ENCODE measurements at regions not wholly inside any gene's neighbourhood (a gene's known extent, or its start where the extent isn't known, plus 50 kb on each side); places are given as distances from the start of the nearest gene placed in this dataset.
A peak's percentile ranks its signal among the peaks of the same experiment; 100 is the strongest.
"Not testable (repeated sequence)": the region's sequence is repeated elsewhere in the genome, so short reads cannot be mapped to it uniquely, and the experiment has no call there.

DNA sequence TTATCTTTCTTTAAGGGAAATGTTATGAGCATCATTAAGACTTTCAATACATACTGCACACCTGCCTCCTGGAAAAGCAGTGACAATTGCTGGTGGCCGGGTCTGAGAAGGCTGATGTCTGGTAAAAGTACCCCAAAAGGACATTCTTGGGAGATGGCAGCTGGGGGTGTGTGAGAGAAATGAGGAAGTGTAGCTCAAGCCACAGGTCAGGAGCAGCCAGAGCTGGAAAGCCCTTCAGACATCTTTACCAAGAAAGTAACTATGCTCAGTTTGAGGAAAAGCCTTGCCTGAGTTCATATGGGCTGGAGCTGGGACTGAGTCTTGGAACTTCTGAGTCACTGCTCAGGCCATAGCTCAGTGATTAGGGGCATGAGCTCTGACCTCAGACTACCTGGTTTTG is 94.7 kb upstream of the N4BP1 start:
- DNase-seq (ENCODE audit: low read depth in 2 of 3, low spot score in 1 of 3): no peak

DNA sequence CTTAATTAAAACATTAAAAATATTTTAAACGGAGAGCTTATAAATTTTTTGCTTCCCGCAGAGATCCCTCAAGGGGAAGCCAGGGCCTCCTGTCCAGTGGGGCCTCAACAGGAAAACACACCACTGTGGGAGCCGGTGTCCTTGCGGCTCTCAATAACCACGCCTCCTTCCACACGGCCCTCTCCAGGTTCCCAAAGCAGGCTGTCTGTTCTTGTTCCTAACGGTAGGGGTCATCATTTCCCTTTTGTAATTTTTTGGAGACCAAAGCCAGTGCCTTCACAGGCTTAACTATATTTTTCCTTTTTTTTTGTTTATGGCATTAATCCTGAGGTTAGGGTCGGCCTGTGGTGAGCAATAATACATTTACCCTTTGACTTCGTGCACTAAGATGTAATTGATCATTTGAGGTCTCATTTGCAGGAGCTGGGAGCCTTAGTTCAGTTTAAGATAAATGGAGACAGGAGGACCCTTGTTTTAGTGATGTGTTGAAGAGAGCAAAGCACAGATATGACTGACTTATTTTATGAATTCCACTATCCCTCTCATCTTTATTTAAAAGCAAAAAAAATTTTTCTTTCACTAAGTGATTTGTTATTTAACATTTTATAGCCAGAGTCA is 77.5 kb upstream of the N4BP1 start:
- peak; percentile 6 to 32 (median 10) for DNase-seq (ENCODE audit: low read depth in 2 of 3, low spot score in 1 of 3)

DNA sequence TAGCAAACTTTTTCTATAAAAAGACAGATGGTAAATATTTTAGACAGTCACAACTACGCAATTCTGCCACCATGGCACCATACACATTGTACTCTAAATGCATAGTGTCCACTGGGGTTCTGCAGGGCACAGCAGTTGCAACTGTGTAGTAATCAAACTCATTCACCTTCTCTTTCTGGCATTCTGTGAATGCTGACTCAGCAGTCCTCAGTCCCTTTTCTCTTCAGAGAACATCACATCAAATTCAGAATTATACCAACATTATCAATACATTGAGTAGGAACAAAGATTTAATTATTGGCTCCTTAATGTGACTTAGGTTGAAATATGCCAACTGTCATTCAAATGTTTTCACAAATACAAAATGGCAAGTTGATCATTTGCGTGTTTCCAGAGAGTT is 74.2 kb upstream of the N4BP1 start:
- no peak for DNase-seq (ENCODE audit: low read depth in 2 of 3, low spot score in 1 of 3)

DNA sequence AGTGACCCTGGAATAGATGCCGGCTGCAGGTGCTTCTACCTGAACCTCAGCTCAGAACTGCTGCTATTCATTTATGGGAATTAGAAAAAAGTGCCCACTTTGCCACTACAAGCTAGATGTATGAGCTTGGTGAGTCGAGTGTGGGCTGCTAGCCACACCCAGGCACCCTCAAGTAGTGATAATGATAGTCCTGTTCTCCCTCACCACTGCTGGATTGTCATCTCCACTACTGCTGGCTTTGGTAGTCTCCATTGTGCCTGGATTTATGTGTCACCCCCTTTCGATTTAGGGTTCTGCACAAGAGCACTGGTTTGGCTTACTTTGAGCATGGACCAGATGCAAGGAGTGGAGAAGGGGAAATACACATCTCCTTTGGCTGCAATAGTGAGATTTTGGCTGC is 73.0 kb upstream of the N4BP1 start:
- DNase-seq (ENCODE audit: low read depth in 2 of 3, low spot score in 1 of 3): no peak

DNA sequence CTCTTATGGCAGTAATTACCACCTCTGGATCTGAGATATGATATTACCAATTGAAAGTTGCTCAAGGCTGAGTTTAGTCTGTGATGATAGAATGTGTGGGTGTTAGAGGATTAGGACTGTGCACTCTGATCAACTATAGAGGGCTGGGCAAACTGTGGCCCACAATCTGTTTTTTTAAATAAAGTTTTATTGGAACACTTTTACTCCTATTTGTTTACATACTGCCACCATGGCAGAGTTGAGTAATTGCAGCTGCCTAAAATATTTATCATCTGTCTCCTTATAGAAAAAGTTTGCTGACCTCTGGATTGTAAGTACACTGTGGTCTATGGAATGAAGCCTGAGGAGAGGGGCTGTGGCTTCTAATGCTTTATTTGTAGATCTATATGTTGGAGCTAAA is 71.5 kb upstream of the N4BP1 start:
- DNase-seq (ENCODE audit: low read depth in 2 of 3, low spot score in 1 of 3): no peak

DNA sequence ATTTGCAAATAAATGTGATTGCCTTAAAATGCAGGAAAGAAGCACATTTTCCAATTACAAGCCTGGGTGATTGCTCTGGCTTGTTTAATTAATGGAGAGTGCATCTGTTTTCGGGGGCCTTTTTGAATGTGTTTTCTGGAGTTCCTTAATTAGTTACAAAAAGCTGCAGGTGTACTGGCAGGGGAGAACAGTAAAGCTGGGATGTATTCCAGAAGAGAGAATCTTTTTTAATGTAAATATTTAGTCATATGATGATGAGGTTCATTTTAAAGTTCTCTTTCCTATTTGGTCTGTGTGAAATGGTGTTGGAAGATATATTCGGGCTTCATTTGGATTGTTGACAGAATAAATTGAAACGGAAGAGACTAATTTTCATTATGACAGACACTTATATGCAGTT is 70.9 kb upstream of the N4BP1 start:
- DNase-seq (ENCODE audit: low read depth in 2 of 3, low spot score in 1 of 3): no peak

DNA sequence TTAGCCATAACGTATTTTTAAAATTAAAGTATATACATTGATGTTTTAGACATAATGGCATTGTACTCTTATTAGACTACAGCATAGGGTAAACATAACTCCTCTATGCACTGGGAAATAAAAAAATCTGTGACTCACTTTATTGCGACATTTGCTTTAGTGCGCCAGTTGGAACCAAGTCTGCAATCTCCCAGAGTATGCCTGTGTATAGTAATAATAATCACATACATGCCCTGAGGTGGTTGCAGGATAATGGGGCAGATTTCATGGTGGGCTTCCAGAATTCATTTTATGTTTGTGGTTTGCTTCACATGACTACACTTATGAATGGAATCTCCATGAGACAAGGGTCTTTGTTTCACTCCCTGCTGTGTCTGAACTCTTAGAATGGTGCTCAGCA is 66.9 kb upstream of the N4BP1 start:
- no peak for DNase-seq (ENCODE audit: low read depth in 2 of 3, low spot score in 1 of 3)

DNA sequence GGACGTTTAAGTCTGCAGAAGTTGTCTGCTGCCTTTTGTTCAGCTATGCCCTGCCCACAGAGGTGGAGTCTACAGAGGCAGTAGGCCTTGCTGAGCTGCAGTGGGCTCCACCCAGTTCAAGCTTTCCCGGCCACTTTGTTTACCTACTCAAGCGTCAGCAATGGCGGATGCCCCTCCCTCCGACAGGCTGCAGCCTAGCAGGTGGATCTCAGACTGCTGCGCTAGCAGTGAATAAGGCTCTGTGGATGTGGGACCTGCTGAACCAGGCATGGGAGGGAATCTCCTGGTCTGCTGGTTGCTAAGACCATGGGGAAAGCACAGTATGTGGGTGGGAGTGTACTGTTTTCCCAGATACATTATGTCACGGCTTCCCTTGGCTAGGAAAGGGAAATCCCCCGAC is 58.2 kb upstream of the N4BP1 start:
- not testable (repeated sequence) for DNase-seq (ENCODE audit: low read depth in 2 of 3, low spot score in 1 of 3)

DNA sequence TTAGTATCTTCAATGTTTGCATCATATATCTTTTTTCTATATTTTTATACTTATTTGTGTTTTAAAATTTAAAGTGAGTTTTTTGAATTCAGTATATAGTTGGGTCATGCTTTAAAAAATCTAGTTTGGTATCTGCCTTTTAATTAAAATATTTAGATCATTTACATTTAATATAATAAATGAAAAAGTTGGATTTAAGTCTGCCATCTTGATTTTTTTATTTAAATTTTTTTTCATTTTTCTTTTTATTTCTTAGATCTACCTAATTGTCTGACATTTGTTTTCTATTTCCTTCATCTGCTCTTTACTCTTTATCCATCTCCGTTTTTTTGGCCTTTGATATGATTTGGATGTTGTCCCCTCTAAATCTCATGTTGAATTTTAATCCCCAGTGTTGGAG is 50.0 kb upstream of the N4BP1 start:
- DNase-seq (ENCODE audit: low read depth in 2 of 3, low spot score in 1 of 3): no peak
